ENCODE measurements at regions not wholly inside any gene's neighbourhood (a gene's known extent, or its start where the extent isn't known, plus 50 kb on each side); places are given as distances from the start of the nearest gene placed in this dataset.

DNA sequence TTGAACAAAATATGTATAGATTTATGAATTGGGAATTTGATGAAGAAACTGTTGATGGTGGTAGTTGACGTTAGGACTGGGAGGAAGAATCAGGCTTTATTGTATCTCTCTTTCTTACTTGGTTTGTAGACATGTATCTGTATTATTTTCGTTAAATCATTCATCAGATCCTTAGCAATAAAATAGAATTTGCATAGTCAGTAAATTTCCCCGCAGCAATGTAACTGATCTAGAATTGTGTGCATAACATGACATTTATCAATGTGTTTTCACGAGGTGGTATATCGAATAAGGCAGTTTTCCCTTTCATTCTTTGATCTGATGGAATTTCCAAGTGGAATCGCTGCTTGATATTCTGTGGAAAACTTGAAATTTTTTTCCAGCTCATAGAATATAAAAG lies 308.8 kb downstream of the SPRY1 start:
- H3K4me1 ChIP-seq = no peaks in the 10 kb centered on the region
- TF ChIP-seq, protein P1, sequence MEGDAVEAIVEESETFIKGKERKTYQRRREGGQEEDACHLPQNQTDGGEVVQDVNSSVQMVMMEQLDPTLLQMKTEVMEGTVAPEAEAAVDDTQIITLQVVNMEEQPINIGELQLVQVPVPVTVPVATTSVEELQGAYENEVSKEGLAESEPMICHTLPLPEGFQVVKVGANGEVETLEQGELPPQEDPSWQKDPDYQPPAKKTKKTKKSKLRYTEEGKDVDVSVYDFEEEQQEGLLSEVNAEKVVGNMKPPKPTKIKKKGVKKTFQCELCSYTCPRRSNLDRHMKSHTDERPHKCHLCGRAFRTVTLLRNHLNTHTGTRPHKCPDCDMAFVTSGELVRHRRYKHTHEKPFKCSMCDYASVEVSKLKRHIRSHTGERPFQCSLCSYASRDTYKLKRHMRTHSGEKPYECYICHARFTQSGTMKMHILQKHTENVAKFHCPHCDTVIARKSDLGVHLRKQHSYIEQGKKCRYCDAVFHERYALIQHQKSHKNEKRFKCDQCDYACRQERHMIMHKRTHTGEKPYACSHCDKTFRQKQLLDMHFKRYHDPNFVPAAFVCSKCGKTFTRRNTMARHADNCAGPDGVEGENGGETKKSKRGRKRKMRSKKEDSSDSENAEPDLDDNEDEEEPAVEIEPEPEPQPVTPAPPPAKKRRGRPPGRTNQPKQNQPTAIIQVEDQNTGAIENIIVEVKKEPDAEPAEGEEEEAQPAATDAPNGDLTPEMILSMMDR (IDR thresholded peaks at IDR 0.05) = no peak
- H3K4me3 ChIP-seq = no peak overlapping the region
- intact Hi-C loops (cut with DNase I) = no loop called here
- H3K9me3 ChIP-seq = no peaks in the 10 kb centered on the region
- ATAC-seq = no peak
- no peak for DNase-seq
- H3K27me3 ChIP-seq (ENCODE audit: insufficient read depth in 3 of 3, low read length in 2 of 3) = no peaks in the 10 kb centered on the region
- H3K27ac ChIP-seq = no peak overlapping the region
- WGBS, 3 donors = 79 to 85% (median 81%) methylated on average over 6 of the region's 6 CpGs
- H3K36me3 ChIP-seq (ENCODE audit: insufficient read depth in 1 of 2, low read depth in 1 of 2) = no peaks in the 10 kb centered on the region

DNA sequence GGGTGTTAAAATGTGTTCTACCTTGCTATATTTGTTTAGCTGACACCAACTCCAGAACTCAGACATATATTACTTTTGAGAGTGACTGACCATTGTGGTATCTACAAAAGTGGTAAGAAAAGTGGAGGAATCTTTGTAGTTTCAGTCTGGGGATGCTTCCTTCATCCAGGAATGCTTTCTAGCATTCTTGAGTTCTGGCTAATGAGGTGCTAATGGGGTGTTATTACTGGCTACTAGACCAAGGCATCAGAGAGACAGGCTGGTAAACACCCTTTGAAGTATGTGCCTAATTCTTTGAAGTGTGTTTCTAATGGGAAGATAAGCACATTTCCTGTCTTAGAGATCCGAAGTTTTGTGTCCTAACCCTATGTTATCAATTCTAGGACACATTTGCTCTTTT lies 310.4 kb downstream of the SPRY1 start:
- intact Hi-C loops (cut with DNase I) = no loop called here
- DNase-seq = no peak
- Histone ChIP-seq H3K4me3 (no peak overlapping the region), H3K27ac (no peak overlapping the region), H3K27me3 (ENCODE audit: insufficient read depth in 3 of 3, low read length in 2 of 3) (no peaks in the 10 kb centered on the region), H3K4me1 (no peaks in the 10 kb centered on the region), H3K36me3 (ENCODE audit: insufficient read depth in 1 of 2, low read depth in 1 of 2) (no peaks in the 10 kb centered on the region), H3K9me3 (no peaks in the 10 kb centered on the region)
- TF ChIP-seq, protein P1 (IDR thresholded peaks at IDR 0.05) = no peak
- WGBS, 3 donors = 66 to 76% (median 74%) methylated on average over 1 of the region's 1 CpG
- no peak for ATAC-seq

DNA sequence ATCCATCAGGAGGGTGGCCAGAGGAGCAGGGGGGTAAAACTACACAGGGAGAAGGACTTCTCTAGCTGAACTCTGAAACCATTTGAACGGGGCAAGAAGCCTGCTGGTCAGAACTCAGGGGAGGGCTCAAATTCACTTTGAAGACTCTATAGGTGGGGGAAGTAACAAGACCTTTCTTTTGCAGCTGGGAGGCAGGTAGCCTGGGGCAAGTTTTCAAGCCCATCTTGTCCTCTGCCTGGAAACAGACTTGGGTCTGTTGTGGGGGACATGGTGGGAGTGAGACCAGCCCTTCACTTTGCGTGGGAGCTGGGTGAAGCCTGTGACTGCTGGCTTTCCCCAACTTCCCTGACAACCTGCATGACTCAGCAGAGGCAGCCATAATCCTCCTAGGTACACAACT lies 312.3 kb downstream of the SPRY1 start:
- Histone ChIP-seq H3K27me3 (ENCODE audit: insufficient read depth in 3 of 3, low read length in 2 of 3) (no peaks in the 10 kb centered on the region), H3K36me3 (ENCODE audit: insufficient read depth in 1 of 2, low read depth in 1 of 2) (no peaks in the 10 kb centered on the region), H3K9me3 (no peaks in the 10 kb centered on the region), H3K27ac (no peak overlapping the region), H3K4me3 (no peak overlapping the region), H3K4me1 (no peaks in the 10 kb centered on the region)
- intact Hi-C loops (cut with DNase I) = no loop called here
- ATAC-seq (no peak), DNase-seq (no peak)
- 91 to 97% (median 96%) methylated on average over 2 of the region's 2 CpGs for WGBS, 3 donors
- TF ChIP-seq, protein P1 (IDR thresholded peaks at IDR 0.05) = no peak

DNA sequence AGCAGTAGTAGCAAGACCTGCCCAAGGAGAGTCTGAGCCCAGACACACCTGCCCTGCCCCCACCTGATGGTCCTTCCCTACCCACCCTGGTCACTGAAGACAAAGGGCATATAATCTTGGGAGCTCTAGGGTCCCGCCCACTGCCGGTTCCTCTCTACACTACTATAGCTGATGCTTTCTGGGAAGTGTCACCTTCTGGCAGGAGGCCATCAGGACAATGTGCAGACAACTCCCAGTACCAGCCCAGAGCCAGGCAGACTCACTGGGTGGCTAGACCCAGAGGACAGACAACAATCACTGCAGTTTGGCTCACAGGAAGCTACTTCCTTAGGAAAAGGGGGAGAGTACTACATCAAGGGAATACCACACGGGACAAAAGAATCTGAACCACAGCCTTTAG lies 312.7 kb downstream of the SPRY1 start:
- Histone ChIP-seq H3K9me3 (no peaks in the 10 kb centered on the region), H3K27me3 (ENCODE audit: insufficient read depth in 3 of 3, low read length in 2 of 3) (no peaks in the 10 kb centered on the region), H3K4me1 (no peaks in the 10 kb centered on the region), H3K4me3 (no peak overlapping the region), H3K27ac (no peak overlapping the region), H3K36me3 (ENCODE audit: insufficient read depth in 1 of 2, low read depth in 1 of 2) (no peaks in the 10 kb centered on the region)
- no peak for ATAC-seq
- TF ChIP-seq, protein P1 (IDR thresholded peaks at IDR 0.05) = no peak
- WGBS, 3 donors = 88 to 89% (median 88%) methylated on average over 3 of the region's 3 CpGs
- DNase-seq = no peak
- intact Hi-C loops (cut with DNase I) = no loop called here

DNA sequence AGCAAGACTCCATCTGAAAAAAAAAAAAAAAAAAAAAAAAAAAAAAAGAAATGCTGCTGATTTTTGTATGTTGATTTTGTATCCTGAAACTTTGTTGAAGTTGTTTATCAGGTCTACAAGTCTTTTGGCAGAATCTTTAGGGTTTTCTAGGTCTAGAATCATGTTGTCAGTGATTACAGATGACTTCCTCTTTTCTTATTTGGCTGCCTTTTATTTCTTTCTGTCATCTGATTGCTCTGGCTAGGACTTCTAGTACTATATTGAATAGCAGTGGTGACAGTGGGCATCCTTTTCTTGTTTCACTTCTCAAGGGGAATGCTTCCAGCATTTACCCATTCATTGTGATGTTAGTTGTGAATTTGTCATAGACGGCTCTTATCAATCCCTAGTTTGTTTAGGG lies 334.4 kb downstream of the SPRY1 start:
- no peaks in the 10 kb centered on the region for H3K4me1 ChIP-seq
- TF ChIP-seq, protein P1 (IDR thresholded peaks at IDR 0.05) = no peak
- DNase-seq = no peak
- 40 to 94% (median 64%) methylated on average over 1 of the region's 1 CpG for WGBS, 3 donors
- H3K27me3 ChIP-seq (ENCODE audit: insufficient read depth in 3 of 3, low read length in 2 of 3) = no peaks in the 10 kb centered on the region
- H3K27ac ChIP-seq = no peak overlapping the region
- peak in 1 of 4 donors; percentile 49 for ATAC-seq
- intact Hi-C loops (cut with DNase I) = no loop called here
- H3K4me3 ChIP-seq = no peak overlapping the region
- no peaks in the 10 kb centered on the region for H3K36me3 ChIP-seq (ENCODE audit: insufficient read depth in 1 of 2, low read depth in 1 of 2)
- H3K9me3 ChIP-seq = no peaks in the 10 kb centered on the region

All from psoas muscle (tissue), 7 donors.